K562 (cell line): ENCODE measurements at regions not wholly inside any gene's neighbourhood (a gene's known extent, or its start where the extent isn't known, plus 50 kb on each side); places are given as distances from the start of the nearest gene placed in this dataset.

Experiments
- ATAC-seq: fragments of 200-7000 bp; cut with Tn5 transposase; 3 replicates; pipeline ENCODE4 v1.9.1; 2020; ENCODE audit warnings: moderate library complexity
- BruUV-seq: library from RNA; stranded (reverse); fragments of 400-500 nt; replicated peaks from 2 replicates; lab custom pipeline; 2021; lab: Mats Ljungman, UMichigan
- CTCF ChIA-PET: fragments of 300-600 bp; formaldehyde crosslinking; extraction: SDS; loops from one replicate; lab custom pipeline; 2021; ENCODE audit warnings: low intra/inter-chr PET ratio; lab: Yijun Ruan, JAX
- POLR2A ChIA-PET: fragments of 300-600, 350-650 bp; sonication (Branson Sonifier 250); formaldehyde crosslinking; extraction: SDS; loops from one replicate; lab custom pipeline; 2021; ENCODE audit warnings: antibody characterized with exemption, inconsistent platforms; lab: Yijun Ruan, JAX
- DNase-seq, 4 experiments: peaks; one replicate each; pipeline versions ENCODE4 v3.0.0 to v3.0.0-alpha.2; 2011 to 2018; ENCODE audit warnings: low spot score in 3 of 4, mixed read lengths in 3 of 4; ENCODE audit errors: extremely low read depth in 1 of 4
- FAIRE-seq: peaks from 2 replicates; lab custom pipeline; 2011; peaks lifted over from hg19 to GRCh38; lab: Jason Lieb, UNC
- H2AFZ ChIP-seq: 2 replicates; pipeline ENCODE4 v1.6.0; 2011; ENCODE audit warnings: low read depth, low read length, control low read depth, inconsistent platforms
- H3K27ac ChIP-seq: fragments of 200-600 bp; 3 replicates; pipeline ENCODE4 v1.8.0; 2011; ENCODE audit warnings: low read depth, mild to moderate bottlenecking, control low read depth, inconsistent platforms, low read length, moderate library complexity, mixed read lengths; ENCODE audit errors: extremely low read depth
- H3K27me3 ChIP-seq, 2 experiments: fragments of 300-600 bp in 1 of 2; 2 replicates in 1 of 2; 3 replicates in 1 of 2; pipeline versions ENCODE4 v1.6.0 to v1.8.0; 2011; ENCODE audit warnings: inconsistent platforms in 2 of 2, low read length in 2 of 2, mild to moderate bottlenecking in 1 of 2, mixed read lengths in 1 of 2, moderate library complexity in 1 of 2; ENCODE audit not compliant: control insufficient read depth in 2 of 2, insufficient read depth in 2 of 2
- H3K36me3 ChIP-seq: fragments of 300-600 bp; 3 replicates; pipeline ENCODE4 v1.8.0; 2011; ENCODE audit warnings: mild to moderate bottlenecking, low read length, inconsistent platforms; ENCODE audit not compliant: control insufficient read depth, insufficient read depth
- H3K4me1 ChIP-seq, 2 experiments: fragments of 200-600 bp in 1 of 2; replicated peaks in 1 of 2; 2 replicates in 1 of 2; 3 replicates in 1 of 2; pipeline versions ENCODE4 v1.5.1 to v1.8.0; 2011; ENCODE audit warnings: inconsistent platforms in 2 of 2, low read length in 2 of 2, mild to moderate bottlenecking in 1 of 2, mixed read lengths in 1 of 2, moderate library complexity in 1 of 2; ENCODE audit not compliant: control insufficient read depth in 2 of 2, insufficient read depth in 2 of 2
- H3K4me2 ChIP-seq: 2 replicates; pipeline ENCODE4 v1.6.1; 2011; ENCODE audit warnings: low read length, control low read depth, inconsistent platforms, mixed read lengths; ENCODE audit not compliant: insufficient read depth
- H3K4me3 ChIP-seq: fragments of 200-600 bp; sonication (generic), shearing (Covaris generic); 2 replicates; pipeline ENCODE4 v1.5.1; 2016; ENCODE audit warnings: control low read depth, inconsistent platforms
- H3K79me2 ChIP-seq: fragments of 200-600 bp; 3 replicates; pipeline ENCODE4 v1.8.0; 2011; ENCODE audit warnings: low read length, inconsistent platforms; ENCODE audit not compliant: control insufficient read depth, insufficient read depth
- H3K9ac ChIP-seq, 2 experiments: 2 replicates each; pipeline versions ENCODE4 v1.6.0 to v1.6.1; 2011; ENCODE audit warnings: low read depth in 2 of 2, low read length in 2 of 2, control low read depth in 1 of 2, inconsistent platforms in 1 of 2, mild to moderate bottlenecking in 1 of 2, mixed read lengths in 1 of 2; ENCODE audit not compliant: insufficient read depth in 1 of 2
- H3K9me1 ChIP-seq: one replicate; pipeline ENCODE4 v1.6.0; 2011; ENCODE audit warnings: inconsistent platforms, mild to moderate bottlenecking, low read length, moderate library complexity; ENCODE audit not compliant: control insufficient read depth, insufficient read depth
- H3K9me3 ChIP-seq: replicated peaks from 2 replicates; pipeline ENCODE4 v1.5.1; 2011; ENCODE audit warnings: low read depth, low read length, inconsistent platforms; ENCODE audit not compliant: control insufficient read depth, insufficient read depth
- H4K20me1 ChIP-seq: replicated peaks from 2 replicates; pipeline ENCODE4 v1.6.1; 2011; ENCODE audit warnings: low read length, inconsistent platforms, mixed read lengths; ENCODE audit not compliant: control insufficient read depth, insufficient read depth
- ARID2 ChIP-seq: fragments of 450-650 bp; IDR thresholded peaks from 2 replicates; pipeline ENCODE4 v1.6.1; 2017; ENCODE audit warnings: antibody characterized with exemption, mild to moderate bottlenecking
- BMI1 ChIP-seq: fragments of 150-350 bp; IDR thresholded peaks from 2 replicates; pipeline ENCODE4 v1.6.1; 2014; ENCODE audit warnings: low read length
- FOXP1 ChIP-seq: sonication (generic); formaldehyde crosslinking; IDR thresholded peaks from 2 replicates; pipeline ENCODE4 v1.8.0; 2022; ENCODE audit warnings: mild to moderate bottlenecking, missing genetic modification reagents
- RNF2 ChIP-seq: sonication (generic); IDR thresholded peaks from 2 replicates; pipeline ENCODE4 v1.6.1; 2016
- TEAD2 ChIP-seq: fragments of 450-650 bp; IDR thresholded peaks from 2 replicates; pipeline ENCODE4 v1.6.1; 2016; ENCODE audit warnings: missing genetic modification characterization, control low read depth, missing compliant biosample characterization
- XRCC3 ChIP-seq: fragments of 450-650 bp; IDR thresholded peaks from 2 replicates; pipeline ENCODE4 v1.6.1; 2017; ENCODE audit warnings: mild to moderate bottlenecking, moderate library complexity
- ZNF146 ChIP-seq: IDR thresholded peaks from one replicate; pipeline ENCODE4 v1.6.1; 2018; ENCODE audit warnings: missing compliant biosample characterization; ENCODE audit not compliant: unreplicated experiment
- WGBS: fragments of 100-300 bp; shearing (Covaris generic); methylation state at CpG from one replicate; pipeline ENCODE4 v1.1.6; 2016; ENCODE audit warnings: low coverage, mixed read lengths; ENCODE audit not compliant: insufficient coverage; ENCODE audit errors: missing lambda C conversion rate; 5-methylcytosine and 5-hydroxymethylcytosine counted together
- in situ Hi-C: fragments of 300-500 bp; cut with MboI; formaldehyde crosslinking; loops from 4 replicates; pipeline ENCODE4 v1.15.0; 2018; ENCODE audit warnings: inconsistent platforms, mixed read lengths
- intact Hi-C: fragments of 100-400 bp; cut with micrococcal nuclease; formaldehyde crosslinking; loops from 2 replicates; pipeline ENCODE4 v1.14.2; 2022
- TF ChIP-seq, protein P1 (sequence below), 2 experiments: IDR thresholded peaks; 2 replicates each; pipeline ENCODE4 v1.6.1; 2011; ENCODE audit warnings: borderline replicate concordance in 1 of 2, control low read depth in 1 of 2, low read depth in 1 of 2, low read length in 1 of 2, mild to moderate bottlenecking in 1 of 2, mixed read lengths in 1 of 2, moderate library complexity in 1 of 2; ENCODE audit not compliant: insufficient read depth in 1 of 2, insufficient read length in 1 of 2, poor library complexity in 1 of 2, severe bottlenecking in 1 of 2; ENCODE audit errors: extremely low read depth in 1 of 2
- TF ChIP-seq, protein P2 (sequence below): sonication (generic); formaldehyde crosslinking; IDR thresholded peaks from 2 replicates; pipeline ENCODE4 v1.8.1; 2023; ENCODE audit warnings: mild to moderate bottlenecking, missing genetic modification reagents
- TF ChIP-seq, protein P3 (sequence below), 2 experiments: fragments of 450-650 bp in 1 of 2; sonication (generic) in 1 of 2; formaldehyde crosslinking in 1 of 2; IDR thresholded peaks; 2 replicates each; pipeline versions ENCODE4 v1.7.1 to v1.9.0; 2016 to 2022; ENCODE audit warnings: inconsistent platforms in 1 of 2, mild to moderate bottlenecking in 1 of 2, missing genetic modification reagents in 1 of 2
- TF ChIP-seq, protein P4 (sequence below): fragments of 250-450 bp; sonication (Bioruptor Pico); IDR thresholded peaks from 2 replicates; pipeline ENCODE4 v1.6.1; 2021; ENCODE audit warnings: mild to moderate bottlenecking

DNA sequence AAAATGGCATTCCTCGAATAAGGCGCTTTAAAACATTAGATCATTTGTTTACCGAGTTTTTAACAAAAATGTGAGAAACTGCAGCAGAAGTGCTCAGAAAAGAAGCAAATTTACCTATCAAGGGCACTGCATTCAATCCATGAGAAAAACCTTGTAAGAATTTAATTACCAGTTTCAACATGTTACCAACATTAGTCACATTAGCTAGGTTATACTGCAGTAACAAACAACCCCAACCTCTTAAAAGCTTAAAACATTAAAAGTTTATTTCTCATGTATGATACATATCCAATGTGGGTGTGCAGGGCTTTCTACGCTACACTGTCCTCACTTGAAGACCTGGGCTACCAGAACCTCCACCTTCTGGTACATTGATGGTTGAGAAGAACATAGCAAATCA is 68.1 kb upstream of the CCBE1 start:
- ATAC-seq: no peak
- POLR2A ChIA-PET: no interaction called here
- Histone ChIP-seq H3K9me3 (no peaks in the 10 kb centered on the region), H3K27me3 (no peaks in the 10 kb centered on the region), H3K9me1 (no peaks in the 10 kb centered on the region), H3K27ac (no peak overlapping the region), H3K9ac (no peak overlapping the region), H2AFZ (no peak overlapping the region), H3K4me3 (no peak overlapping the region), H3K36me3 (no peaks in the 10 kb centered on the region), H3K4me1 (no peaks in the 10 kb centered on the region), H4K20me1 (no peaks in the 10 kb centered on the region), H3K4me2 (no peak overlapping the region), H3K79me2 (no peaks in the 10 kb centered on the region)
- CTCF ChIA-PET: no interaction called here
- DNase-seq: no peak
- WGBS: 3% methylated on average over 4 of the region's 4 CpGs
- BruUV-seq: no TSS peak
- intact Hi-C loops: no loop called here
- no peak for FAIRE-seq
- in situ Hi-C loops: no loop called here
- TF ChIP-seq BMI1 (no peak), ZNF146 (CRISPR knock-in tag) (no peak), RNF2 (no peak), FOXP1 (CRISPR knock-in tag) (no peak), TEAD2 (tag) (no peak), XRCC3 (no peak), ARID2 (no peak)
- TF ChIP-seq, protein P1, sequence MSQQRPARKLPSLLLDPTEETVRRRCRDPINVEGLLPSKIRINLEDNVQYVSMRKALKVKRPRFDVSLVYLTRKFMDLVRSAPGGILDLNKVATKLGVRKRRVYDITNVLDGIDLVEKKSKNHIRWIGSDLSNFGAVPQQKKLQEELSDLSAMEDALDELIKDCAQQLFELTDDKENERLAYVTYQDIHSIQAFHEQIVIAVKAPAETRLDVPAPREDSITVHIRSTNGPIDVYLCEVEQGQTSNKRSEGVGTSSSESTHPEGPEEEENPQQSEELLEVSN (IDR thresholded peaks at IDR 0.05; ENCODE audit: borderline replicate concordance in 1 of 2, extremely low read depth in 1 of 2, insufficient read depth in 1 of 2, insufficient read length in 1 of 2, low read depth in 1 of 2, low read length in 1 of 2, poor library complexity in 1 of 2, severe bottlenecking in 1 of 2): no peak
- TF ChIP-seq, protein P2, sequence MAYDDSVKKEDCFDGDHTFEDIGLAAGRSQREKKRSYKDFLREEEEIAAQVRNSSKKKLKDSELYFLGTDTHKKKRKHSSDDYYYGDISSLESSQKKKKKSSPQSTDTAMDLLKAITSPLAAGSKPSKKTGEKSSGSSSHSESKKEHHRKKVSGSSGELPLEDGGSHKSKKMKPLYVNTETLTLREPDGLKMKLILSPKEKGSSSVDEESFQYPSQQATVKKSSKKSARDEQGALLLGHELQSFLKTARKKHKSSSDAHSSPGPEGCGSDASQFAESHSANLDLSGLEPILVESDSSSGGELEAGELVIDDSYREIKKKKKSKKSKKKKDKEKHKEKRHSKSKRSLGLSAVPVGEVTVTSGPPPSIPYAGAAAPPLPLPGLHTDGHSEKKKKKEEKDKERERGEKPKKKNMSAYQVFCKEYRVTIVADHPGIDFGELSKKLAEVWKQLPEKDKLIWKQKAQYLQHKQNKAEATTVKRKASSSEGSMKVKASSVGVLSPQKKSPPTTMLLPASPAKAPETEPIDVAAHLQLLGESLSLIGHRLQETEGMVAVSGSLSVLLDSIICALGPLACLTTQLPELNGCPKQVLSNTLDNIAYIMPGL (CRISPR knock-in tag): no peak
- TF ChIP-seq, protein P3, sequence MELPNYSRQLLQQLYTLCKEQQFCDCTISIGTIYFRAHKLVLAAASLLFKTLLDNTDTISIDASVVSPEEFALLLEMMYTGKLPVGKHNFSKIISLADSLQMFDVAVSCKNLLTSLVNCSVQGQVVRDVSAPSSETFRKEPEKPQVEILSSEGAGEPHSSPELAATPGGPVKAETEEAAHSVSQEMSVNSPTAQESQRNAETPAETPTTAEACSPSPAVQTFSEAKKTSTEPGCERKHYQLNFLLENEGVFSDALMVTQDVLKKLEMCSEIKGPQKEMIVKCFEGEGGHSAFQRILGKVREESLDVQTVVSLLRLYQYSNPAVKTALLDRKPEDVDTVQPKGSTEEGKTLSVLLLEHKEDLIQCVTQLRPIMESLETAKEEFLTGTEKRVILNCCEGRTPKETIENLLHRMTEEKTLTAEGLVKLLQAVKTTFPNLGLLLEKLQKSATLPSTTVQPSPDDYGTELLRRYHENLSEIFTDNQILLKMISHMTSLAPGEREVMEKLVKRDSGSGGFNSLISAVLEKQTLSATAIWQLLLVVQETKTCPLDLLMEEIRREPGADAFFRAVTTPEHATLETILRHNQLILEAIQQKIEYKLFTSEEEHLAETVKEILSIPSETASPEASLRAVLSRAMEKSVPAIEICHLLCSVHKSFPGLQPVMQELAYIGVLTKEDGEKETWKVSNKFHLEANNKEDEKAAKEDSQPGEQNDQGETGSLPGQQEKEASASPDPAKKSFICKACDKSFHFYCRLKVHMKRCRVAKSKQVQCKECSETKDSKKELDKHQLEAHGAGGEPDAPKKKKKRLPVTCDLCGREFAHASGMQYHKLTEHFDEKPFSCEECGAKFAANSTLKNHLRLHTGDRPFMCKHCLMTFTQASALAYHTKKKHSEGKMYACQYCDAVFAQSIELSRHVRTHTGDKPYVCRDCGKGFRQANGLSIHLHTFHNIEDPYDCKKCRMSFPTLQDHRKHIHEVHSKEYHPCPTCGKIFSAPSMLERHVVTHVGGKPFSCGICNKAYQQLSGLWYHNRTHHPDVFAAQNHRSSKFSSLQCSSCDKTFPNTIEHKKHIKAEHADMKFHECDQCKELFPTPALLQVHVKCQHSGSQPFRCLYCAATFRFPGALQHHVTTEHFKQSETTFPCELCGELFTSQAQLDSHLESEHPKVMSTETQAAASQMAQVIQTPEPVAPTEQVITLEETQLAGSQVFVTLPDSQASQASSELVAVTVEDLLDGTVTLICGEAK (IDR thresholded peaks at IDR 0.05): no peak
- TF ChIP-seq, protein P3 (CRISPR knock-in tag; IDR thresholded peaks at IDR 0.05): no peak
- TF ChIP-seq, protein P4, sequence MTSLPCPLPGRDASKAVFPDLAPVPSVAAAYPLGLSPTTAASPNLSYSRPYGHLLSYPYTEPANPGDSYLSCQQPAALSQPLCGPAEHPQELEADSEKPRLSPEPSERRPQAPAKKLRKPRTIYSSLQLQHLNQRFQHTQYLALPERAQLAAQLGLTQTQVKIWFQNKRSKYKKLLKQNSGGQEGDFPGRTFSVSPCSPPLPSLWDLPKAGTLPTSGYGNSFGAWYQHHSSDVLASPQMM (CRISPR knock-in tag): no peak
